Umbilical cord (tissue), 1 donor: ENCODE measurements at regions not wholly inside any gene's neighbourhood (a gene's known extent, or its start where the extent isn't known, plus 50 kb on each side); places are given as distances from the start of the nearest gene placed in this dataset.
"Not testable (repeated sequence)": the region's sequence is repeated elsewhere in the genome, so short reads cannot be mapped to it uniquely, and the experiment has no call there.

Experiments used
- DNase-seq: peaks from one replicate; pipeline ENCODE4 v3.0.0-alpha.2; 2015; ENCODE audit warnings: low spot score

- peak; percentile 11 for DNase-seq
Observed at GRCh38 chr1:105359457-105359856, 1609.8 kb downstream of the AMY1C start.

GRCh38 chr1:105362438-105362837 is 1612.7 kb downstream of the AMY1C start:
- no peak for DNase-seq

- DNase-seq = no peak
Observed at GRCh38 chr1:105368446-105368845, 1618.7 kb downstream of the AMY1C start.

DNA sequence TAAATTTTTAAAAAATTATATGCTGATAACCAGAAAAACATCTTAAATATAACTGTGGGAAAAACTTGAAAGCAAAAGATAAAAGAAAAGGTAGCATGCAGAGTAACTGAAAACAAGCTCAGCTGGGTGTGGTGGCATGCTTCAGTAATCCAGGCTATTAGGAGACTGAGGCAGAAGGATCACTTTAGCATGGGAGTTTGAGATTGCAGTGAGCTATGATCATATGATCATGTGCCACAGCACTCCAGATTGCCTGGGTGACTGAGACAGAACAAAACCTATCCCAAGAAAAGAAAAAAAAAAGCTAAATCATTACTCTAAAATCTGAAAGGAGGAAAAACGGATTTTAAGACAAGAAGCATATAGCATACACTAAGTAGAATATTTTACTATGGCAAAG is 1624.0 kb downstream of the AMY1C start:
- peak; percentile 36 for DNase-seq

DNA sequence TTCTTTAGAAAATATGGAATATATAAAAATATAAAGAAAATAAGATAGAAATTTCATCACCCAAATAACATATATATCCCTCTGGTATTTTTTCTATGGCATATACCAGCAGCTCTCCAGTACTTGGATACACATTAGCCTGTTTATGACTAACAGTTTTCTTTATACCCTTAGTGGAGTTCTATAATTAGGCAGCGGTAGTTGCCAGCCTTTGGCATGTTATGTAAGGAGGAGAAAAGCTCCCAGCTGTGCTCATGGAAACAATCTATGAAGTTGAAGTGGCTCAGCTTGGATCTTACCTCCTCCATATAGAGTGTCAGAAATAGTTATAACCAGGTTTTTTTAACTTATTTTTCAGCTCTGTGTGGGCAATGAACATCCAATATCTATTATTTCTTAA is 1636.8 kb downstream of the AMY1C start:
- DNase-seq = no peak

GRCh38 chr1:105396001-105396400 is 1646.3 kb downstream of the AMY1C start:
- no peak for DNase-seq

GRCh38 chr1:105398909-105399308 is 1649.2 kb downstream of the AMY1C start:
- no peak for DNase-seq

DNA sequence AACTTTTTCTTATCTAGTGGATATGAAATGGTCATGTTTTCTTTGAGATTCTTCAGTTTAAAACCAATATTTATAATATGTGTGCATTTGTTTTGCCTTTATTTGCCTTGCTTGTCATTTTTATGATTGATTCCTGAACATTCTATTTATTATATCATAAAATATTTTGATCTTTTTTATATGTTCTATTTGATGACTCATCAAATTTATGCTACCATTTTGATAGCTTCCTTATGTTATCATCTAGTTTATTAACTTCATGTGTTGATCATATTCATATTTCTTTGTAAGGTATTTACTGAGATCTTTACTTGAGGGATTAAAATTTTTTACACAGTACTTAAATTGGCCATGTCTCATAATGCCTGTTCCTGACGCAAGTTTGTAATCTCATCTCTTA is 1650.0 kb downstream of the AMY1C start:
- DNase-seq = no peak

DNA sequence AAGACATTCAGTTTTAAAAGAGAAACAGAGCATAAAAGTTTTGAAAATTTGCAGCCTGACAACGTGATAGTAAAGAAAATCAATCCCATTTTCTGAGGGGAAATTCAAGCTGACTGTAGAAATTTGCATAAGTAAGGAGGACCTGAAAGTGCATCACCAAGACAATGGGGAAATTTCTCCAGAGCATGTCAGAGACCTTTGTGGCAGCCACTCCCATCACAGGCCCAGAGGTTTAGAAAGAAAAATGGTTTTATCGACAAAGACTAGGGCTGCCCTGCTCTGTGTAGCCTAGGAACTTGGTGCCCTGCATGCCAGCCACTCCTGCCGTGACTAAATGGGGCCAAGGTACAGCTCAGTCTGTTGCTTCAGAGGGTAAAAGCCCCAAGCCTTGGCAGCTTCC is 1640.2 kb upstream of the PRMT6 start:
- no peak for DNase-seq

DNA sequence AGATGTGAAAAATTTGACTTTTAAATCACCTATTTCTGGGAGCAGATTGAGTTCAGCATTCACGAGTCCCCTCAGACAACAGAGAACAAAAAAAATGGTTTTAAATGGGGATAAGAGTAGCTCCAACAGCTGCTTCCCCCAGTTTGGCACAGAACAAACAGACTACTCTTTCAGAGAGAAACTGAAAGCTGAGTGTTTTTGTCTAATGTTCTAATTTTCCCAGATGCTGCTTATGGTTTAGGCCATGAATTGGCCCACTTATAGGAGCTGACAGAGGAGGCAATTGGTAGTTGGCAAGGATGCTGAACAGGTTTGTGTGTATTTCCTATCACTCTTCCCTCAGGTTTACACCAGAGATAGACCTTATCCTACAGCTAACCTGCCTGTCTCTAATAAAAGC is 1637.4 kb upstream of the PRMT6 start:
- DNase-seq = no peak

- no peak for DNase-seq
Observed at GRCh38 chr1:105427543-105427942, 1628.9 kb upstream of the PRMT6 start.

DNA sequence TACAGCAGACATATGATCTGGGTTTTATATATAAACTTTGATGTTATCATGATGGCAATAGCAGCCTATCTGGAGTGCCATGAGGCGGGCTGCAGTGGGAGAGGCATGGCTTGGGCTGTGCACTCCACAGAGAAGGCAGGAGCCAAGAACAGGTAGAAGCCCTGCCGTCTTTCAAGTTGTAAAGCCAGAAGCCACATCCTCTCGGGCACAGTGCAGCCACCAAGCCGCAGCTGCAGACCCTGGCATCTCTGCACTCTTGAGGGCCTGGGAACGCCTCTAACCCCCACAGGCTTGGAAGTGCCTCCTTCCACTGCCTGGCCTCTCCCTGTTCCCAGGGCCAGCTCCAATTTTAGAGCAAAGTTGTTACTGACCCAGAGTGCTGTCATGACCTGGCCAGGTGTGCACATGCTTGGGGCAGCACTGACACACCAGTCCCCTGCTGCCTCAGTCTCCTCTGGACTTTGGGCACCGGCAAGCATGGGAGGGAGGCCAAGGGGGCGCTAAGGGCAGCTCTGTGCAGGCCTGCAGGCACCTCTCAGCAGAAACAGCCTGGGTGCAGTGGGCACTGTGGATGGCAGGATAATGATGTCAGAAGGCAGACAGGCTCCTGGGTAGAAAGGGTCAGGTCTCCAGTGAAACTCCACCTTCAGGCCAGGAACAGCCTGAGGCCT is 1619.8 kb upstream of the PRMT6 start:
- no peak for DNase-seq

DNA sequence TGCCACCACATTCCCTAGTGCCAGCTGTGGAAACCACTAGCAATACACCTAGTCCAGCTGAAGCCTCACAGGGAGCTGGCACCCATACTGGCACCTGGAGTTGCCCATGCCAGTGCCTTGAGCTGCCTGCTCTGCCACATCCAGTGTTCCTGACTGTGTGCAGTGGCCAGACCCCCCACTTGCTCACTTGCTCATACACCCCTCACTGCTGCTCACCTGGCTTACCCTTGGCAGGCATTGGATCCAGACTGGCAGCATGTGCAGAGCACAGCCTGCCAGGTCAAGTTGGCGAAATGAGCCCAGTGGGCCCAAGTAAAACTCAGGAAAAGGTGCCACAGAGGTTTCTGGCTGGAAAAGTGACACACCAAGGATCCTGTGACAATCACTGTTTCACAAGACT is 1618.6 kb upstream of the PRMT6 start:
- no peak for DNase-seq

- no peak for DNase-seq
Observed at GRCh38 chr1:105442901-105443300, 1613.6 kb upstream of the PRMT6 start.

DNA sequence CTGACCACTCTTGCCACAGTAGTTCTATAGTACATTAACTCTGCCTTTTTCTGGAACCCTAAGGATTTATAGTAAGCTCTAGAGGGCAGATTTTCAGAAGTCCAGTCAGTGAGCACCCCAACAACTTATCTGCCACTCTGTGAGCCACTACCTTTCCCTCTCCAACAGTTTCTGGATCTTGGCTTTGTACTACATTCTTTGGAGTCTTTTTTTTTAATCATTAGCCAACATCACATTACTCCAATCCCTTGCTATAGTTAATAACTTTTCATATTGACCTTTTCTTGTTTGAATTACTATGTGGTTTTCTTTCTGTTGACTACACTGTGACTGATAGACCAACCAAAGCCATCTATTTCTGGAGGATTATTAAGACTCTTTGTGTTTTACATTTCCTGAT is 1596.7 kb upstream of the PRMT6 start:
- no peak for DNase-seq

- DNase-seq = no peak
Observed at GRCh38 chr1:105462308-105462707, 1594.2 kb upstream of the PRMT6 start.

DNA sequence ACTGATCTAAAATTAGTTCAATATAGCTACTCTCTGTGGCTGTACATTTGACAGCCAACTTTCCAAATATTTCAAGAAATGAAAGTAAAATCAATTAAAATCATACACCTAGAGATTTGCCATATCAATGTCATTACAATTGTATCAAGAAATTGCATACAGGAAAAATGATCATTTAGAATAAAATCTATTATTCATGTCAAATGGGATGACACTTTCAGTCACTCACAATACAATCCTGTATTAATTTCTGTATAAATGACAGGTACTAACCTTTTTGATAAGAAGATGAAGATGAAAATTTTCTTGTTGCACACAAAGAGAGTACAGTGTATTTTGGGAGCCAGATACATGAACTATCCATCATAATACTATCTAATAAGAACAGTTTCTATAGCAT is 1588.9 kb upstream of the PRMT6 start:
- DNase-seq = no peak

- not testable (repeated sequence) for DNase-seq
Observed at GRCh38 chr1:105470541-105470940, 1585.9 kb upstream of the PRMT6 start.

DNA sequence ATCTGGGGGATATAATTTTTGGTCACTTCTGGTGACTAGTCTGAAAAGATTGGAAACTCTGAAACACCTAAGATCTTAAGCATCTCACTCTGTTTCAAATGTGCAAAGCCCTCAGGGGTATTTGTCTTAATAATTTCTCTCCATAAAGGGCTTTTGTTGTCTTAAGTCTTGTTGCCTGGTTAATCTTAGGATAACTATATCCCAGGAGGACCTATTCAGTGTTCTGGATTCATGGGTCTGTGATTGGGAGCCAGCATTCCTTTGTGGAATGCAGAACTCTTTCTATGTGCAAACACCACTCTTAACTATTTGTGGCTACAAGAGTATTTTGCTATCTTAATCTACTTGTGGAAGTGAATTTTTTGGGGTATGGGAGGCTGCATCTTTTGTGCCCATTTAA is 1573.0 kb upstream of the PRMT6 start:
- no peak for DNase-seq

DNA sequence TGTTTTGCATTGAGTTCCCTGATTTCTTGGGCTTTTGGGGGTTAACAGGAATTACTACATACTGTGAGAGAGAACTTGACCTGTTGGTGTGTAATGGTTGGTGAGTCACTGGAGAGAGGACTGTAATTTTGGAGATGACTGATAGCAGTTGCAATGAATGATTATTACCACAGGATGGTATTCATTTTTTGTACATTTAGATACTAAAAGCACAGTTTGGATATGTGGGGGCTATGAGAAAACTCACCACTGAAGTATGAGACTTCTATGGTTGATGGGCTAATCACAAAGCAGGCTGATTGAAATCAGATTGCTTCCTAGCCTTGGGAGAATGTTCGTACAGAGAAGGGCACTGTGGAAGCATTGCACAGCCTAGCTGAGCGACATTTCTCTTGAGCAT is 1571.3 kb upstream of the PRMT6 start:
- DNase-seq = no peak

DNA sequence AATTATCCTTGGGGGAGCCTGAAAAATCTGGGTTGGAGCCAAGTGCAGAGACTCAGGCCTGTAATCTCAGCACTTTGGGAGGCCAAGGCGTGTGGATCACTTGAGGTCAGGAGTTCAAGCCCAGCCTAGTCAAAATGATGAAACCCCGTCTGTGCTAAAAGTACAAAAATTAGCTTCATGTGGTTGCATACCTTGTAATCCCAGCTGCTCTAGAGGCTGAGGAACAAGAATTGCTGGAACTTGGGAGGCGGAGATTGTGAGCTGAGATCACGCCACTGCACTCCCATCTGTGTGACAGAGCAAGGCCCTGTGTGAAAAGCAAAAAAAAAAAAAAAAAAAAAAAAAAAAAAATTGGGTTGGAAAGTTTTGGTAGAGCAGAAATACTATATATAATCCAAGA is 1563.6 kb upstream of the PRMT6 start:
- peak; percentile 61 for DNase-seq

GRCh38 chr1:105516068-105516467 is 1540.4 kb upstream of the PRMT6 start:
- no peak for DNase-seq

- DNase-seq = no peak
Observed at GRCh38 chr1:105533996-105534395, 1522.5 kb upstream of the PRMT6 start.

- no peak for DNase-seq
Observed at GRCh38 chr1:105544475-105544874, 1512.0 kb upstream of the PRMT6 start.
